ENCODE measurements at regions not wholly inside any gene's neighbourhood (a gene's known extent, or its start where the extent isn't known, plus 50 kb on each side); places are given as distances from the start of the nearest gene placed in this dataset.

DNA sequence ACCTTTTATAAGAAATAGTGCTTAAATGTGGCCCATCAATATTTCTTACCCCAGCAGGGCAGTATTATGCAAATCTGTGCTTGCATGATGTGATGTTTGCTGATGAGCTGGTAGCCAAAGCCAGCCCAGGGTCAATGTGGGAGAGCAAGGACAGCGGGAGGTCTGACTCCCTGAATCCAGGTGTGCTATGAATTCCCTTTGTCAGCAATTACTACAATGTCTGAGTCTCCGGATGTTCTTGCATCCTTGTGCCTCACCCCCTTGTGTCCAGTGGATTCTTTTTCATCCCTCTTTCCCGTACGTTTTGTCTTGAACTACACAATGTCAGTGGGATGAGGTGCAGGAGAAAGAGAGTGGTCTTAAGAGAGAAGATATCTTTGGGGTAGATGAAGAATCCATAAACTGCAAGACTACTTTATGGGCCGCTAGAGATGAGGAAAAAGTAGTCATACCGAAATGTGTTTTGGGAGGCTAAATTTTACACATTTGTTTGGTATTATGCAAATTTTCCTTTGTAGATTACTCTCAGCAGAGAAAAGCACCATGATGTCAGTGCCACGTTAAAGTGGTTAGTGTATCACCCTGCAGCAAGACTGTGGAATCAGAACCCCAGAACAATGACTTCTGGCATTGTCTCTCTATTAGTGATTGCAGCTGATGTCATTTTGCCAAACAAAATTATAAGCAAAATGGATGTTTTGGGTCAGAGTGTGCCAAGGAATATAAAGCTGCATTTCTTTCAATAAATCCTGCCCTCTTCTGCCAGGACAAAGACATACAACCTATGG lies 53.5 kb upstream of the TSHZ3 start:
- DNase-seq (ENCODE audit: low read depth in 2 of 2), result no peak

DNA sequence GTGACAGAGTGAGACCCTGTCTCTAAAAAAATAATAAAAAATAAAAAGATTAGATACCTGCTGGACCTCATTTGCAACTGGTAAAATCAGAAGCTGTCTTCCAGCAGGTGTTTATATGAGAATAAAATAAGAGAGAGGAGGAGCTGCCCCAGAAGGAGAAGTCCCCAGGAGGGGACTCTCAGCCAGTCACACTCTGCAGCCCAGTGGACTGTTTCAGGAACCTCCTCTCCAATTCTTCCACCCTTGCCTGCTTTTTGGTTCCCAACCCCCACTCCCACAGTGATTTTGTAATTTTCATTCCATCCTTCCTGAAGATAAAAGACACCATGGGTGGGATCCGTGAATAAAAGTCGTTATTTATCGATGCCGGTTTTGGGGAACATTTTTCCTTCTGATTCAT lies 56.9 kb upstream of the TSHZ3 start:
- DNase-seq (ENCODE audit: low read depth in 2 of 2), result no peak

DNA sequence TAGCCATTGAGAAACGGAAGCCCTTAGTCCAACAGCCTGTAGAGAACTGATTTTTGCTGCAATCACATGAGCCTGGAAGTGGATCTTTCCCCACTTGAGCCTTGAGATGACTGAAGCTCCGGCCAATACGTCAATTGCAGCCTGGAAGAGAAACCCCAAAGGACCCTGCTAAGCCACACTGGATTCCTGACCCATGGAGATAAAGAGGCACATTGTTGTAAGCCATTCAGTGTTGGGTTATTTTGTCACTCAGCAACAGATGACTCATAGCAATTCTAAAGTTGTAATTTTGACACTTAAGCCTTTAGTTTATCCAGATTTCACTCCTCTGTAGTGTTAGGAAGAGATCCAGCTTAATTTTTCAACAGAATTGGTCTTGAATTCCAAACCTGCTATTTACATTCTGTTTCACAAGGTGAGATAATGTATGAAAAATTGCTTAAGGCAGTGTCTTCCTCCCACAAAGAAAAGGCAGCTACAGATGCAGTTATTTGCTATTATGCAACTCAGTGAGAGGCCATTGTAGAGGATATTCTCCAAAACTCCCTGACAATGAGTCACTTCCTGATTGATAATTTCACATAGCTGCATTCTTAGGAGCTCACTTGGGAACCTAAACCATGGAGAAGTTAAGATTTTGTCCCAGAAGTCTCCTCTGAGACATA lies 59.4 kb upstream of the TSHZ3 start:
- DNase-seq (ENCODE audit: low read depth in 2 of 2), result no peak

- DNase-seq (ENCODE audit: low read depth in 2 of 2), result no peak
Observed at GRCh38 chr19:31413353-31413752, 64.1 kb upstream of the TSHZ3 start.

DNA sequence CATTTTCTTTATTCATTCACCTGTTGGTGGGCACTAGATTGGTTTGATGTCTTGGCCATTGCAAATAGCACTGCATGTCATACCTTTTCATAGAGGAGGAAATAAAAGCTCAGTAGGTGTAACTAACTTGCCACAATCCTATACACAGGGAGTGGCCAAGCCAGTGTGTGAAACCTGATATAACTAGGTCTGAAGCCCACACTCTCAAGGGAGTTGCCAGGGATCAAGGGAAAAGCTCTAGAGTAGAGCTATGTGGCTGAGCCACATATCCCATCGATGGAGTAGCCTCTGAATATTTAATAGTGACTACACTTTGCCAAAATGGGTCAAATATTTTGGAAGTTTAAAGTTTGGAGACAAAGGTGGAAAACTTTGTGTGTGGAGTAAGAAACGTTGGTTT lies 66.1 kb upstream of the TSHZ3 start:
- DNase-seq (ENCODE audit: low read depth in 2 of 2), result no peak

DNA sequence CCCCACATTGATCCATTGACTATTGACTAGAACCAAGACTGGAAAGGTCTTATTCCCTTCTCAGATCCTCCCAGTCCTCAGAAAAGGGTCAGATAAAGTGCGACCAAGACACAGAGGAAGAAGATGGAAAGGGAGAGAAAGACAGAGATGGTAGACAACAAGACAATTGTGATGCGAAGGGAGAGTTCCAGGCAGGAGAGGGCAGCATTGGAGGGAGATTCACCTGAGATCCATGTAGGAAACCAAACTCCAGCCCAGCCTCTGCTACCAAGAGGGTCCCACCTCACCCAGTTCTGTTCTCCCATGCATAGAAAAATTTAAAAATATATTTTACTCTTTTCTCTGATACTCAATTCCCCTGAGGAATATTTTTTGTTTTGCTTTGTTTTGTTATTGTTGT lies 67.3 kb upstream of the TSHZ3 start:
- no peak for DNase-seq (ENCODE audit: low read depth in 2 of 2)

GRCh38 chr19:31418055-31418454 lies 68.8 kb upstream of the TSHZ3 start:
- DNase-seq (ENCODE audit: low read depth in 2 of 2), result no peak

DNA sequence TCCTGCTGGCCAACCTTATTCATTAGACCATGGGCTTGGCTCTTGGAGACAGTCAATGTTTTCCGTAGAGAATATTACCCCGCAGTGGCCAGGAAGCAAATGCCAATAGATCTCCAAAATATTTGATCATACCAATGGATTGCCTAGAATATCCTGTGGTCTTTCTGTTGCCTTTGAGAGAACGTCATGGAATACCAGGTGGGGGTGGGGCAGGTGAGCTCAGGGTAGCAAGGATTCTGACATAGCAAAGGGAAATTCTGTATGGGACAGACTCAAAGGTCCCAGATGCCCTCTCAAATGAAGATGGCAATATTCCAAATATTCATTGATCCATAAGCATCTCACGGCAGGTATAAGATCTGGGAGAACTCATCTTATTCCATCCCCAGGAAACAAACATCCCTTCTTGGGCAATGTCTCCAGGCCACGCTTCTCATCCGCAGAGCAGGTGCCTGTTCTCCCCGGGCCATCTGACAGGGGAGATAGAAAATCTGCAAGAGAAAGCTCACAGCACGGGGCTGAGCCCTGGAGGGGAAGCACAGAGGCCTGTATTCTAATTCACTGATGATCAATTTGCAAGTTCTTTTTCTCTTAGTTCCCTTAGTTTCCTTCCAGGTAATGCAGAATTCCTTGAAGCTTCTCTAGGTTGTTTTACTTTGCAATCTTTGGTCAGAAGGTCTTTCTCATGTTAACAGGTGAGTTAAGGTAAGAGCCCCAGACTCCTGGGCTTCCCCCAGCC lies 69.6 kb upstream of the TSHZ3 start:
- no peak for DNase-seq (ENCODE audit: low read depth in 2 of 2)

- DNase-seq (ENCODE audit: low read depth in 2 of 2), result no peak
Observed at GRCh38 chr19:31419871-31420445, 70.7 kb upstream of the TSHZ3 start.

GRCh38 chr19:31421082-31421481 lies 71.8 kb upstream of the TSHZ3 start:
- no peak for DNase-seq (ENCODE audit: low read depth in 2 of 2)

GRCh38 chr19:31421856-31422255 lies 72.6 kb upstream of the TSHZ3 start:
- no peak for DNase-seq (ENCODE audit: low read depth in 2 of 2)

DNA sequence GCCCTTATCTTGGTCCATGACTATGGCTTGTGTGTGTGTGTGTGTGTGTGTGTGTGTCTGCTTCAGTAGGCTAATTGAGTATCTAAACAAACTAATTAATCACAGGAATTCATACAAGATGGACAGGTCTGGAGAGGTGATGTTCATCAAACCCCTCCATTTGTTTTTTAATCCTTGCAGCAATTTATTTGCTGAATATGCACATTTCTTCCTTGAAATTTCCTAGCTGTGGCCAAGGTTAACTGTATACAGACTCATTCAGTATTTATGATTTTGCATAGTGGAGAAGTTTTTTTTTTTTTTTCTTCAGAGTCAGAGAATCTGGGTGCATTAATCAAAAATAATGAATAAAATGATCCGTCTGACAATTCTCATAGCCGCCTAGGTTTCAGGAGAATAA lies 74.7 kb upstream of the TSHZ3 start:
- no peak for DNase-seq (ENCODE audit: low read depth in 2 of 2)

GRCh38 chr19:31424861-31425620 lies 75.8 kb upstream of the TSHZ3 start:
- no peak for DNase-seq (ENCODE audit: low read depth in 2 of 2)

GRCh38 chr19:31427857-31428256 lies 78.6 kb upstream of the TSHZ3 start:
- DNase-seq (ENCODE audit: low read depth in 2 of 2), result no peak

DNA sequence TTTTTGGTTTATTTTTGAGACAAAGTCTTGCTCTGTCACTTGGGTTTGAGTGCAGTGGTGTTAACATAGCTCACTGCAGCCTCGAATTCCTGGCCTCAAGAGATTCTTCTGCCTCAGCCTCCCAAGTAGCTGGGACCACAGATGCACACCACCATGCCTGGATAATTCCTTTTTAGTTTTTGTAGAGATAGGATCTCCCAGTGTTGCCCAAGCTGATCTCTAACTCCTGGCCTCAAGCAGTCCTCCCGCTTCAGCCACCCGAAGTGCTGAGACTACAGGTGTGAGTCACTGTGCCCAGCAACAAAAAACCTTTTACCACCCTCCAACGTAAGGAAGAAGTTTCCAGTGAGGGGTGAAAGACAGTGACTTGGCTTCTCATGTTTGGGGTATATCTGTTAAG lies 81.1 kb upstream of the TSHZ3 start:
- DNase-seq (ENCODE audit: low read depth in 2 of 2), result no peak

GRCh38 chr19:31432201-31432810 lies 83.1 kb upstream of the TSHZ3 start:
- DNase-seq (ENCODE audit: low read depth in 2 of 2), result no peak

- DNase-seq (ENCODE audit: low read depth in 2 of 2), result no peak
Observed at GRCh38 chr19:31436121-31436776, 87.0 kb upstream of the TSHZ3 start.

DNA sequence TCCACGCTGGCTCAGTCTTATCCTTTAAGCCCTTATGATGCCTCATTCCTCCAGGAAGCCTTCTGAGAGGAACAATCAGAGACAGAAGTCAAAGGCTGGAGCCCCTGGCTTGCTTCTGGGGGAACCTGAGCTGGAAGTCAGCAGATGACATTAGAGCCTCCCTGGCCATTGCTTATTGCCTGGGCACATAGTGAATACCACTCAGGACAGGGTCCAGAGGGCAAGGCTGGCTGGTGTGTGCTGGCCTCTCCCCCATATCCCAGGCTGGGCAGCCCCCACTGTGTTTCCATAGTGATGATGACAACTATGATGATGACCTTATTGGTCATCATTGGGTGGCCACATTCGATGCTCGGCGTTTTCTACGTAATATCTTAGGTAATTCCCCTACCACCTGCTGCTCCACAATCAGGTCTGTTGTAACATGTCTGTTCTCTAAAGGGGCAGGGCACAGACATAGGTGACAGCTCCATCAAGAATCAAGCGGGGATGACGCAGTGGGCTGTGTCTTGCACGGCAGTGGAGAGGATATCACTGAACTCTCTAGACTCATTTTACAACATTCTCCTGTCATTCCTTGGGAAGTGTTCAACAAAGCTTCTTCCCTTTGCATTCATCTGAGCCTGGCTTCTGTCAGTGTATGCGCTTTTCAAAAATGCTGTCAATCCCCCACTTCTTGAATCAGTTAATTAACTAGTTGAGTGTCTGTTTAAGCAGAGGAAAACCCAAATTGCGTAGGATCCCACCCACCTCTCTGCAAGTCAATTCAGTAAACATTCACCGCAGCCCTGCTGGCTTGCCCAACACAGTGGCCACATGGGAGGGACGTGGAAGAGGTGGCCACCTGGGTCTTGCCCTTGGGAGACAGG lies 89.4 kb upstream of the TSHZ3 start:
- DNase-seq (ENCODE audit: low read depth in 2 of 2), result no peak

GRCh38 chr19:31439270-31439573 lies 90.0 kb upstream of the TSHZ3 start:
- no peak for DNase-seq (ENCODE audit: low read depth in 2 of 2)

GRCh38 chr19:31444931-31445330 lies 95.7 kb upstream of the TSHZ3 start:
- DNase-seq (ENCODE audit: low read depth in 2 of 2), result no peak

All from activated CD8-positive, alpha-beta memory T cell treated with anti-CD3 and anti-CD28 coated beads for 4 hours (primary cell).